Thyroid gland (tissue), 4 donors: ENCODE measurements at regions not wholly inside any gene's neighbourhood (a gene's known extent, or its start where the extent isn't known, plus 50 kb on each side); places are given as distances from the start of the nearest gene placed in this dataset.

Experiments used
- POLR2A ChIP-seq, 2 donors: fragments of 450-650 bp; IDR thresholded peaks; one replicate each; pipeline ENCODE4 v1.6.1; 2017; ENCODE audit warnings: antibody characterized with exemption in 2 of 2, mild to moderate bottlenecking in 2 of 2, moderate library complexity in 1 of 2
- TF ChIP-seq, protein P1 (sequence below), 6 experiments: fragments of 200-600 bp in 3 of 6; fragments of 450-650 bp in 3 of 6; sonication (generic) in 3 of 6; IDR thresholded peaks; one replicate each; pipeline ENCODE4 v1.5.1; 2016 to 2019; ENCODE audit warnings: antibody characterized with exemption in 6 of 6, mild to moderate bottlenecking in 2 of 6, inconsistent platforms in 1 of 6, moderate library complexity in 1 of 6

DNA sequence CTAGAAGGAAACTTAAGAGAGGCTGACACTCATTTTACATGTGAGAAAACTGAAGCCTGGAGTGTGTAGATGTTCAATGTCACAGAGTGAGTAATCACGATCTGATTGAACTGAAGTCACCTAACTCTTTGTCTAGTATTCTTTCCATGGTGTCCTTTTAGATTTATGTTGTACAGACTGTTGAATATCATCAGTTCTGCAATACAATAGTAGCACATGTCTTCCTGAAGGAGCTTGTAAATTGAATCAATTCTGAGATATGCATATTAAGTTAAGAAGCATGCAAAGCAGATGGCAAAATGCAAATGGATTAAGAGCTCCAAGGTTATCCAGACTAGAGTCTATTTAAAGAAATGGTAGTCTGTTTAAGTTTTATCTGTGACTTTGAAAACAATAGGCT is 484.9 kb upstream of the CRIM1 start:
- TF ChIP-seq, protein P1, sequence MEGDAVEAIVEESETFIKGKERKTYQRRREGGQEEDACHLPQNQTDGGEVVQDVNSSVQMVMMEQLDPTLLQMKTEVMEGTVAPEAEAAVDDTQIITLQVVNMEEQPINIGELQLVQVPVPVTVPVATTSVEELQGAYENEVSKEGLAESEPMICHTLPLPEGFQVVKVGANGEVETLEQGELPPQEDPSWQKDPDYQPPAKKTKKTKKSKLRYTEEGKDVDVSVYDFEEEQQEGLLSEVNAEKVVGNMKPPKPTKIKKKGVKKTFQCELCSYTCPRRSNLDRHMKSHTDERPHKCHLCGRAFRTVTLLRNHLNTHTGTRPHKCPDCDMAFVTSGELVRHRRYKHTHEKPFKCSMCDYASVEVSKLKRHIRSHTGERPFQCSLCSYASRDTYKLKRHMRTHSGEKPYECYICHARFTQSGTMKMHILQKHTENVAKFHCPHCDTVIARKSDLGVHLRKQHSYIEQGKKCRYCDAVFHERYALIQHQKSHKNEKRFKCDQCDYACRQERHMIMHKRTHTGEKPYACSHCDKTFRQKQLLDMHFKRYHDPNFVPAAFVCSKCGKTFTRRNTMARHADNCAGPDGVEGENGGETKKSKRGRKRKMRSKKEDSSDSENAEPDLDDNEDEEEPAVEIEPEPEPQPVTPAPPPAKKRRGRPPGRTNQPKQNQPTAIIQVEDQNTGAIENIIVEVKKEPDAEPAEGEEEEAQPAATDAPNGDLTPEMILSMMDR (IDR thresholded peaks at IDR 0.05) = no peak
- TF ChIP-seq POLR2A (IDR thresholded peaks at IDR 0.05) = no peak
